Body of pancreas (tissue), 4 donors: ENCODE measurements at regions not wholly inside any gene's neighbourhood (a gene's known extent, or its start where the extent isn't known, plus 50 kb on each side); places are given as distances from the start of the nearest gene placed in this dataset.

Experiments used
- ATAC-seq: fragments of 150-250 bp; one replicate; pipeline ENCODE4 v1.9.1; 2016
- DNase-seq, 4 donors: peaks; one replicate each; pipeline ENCODE4 v3.0.0-alpha.2; 2019
- H3K27ac ChIP-seq, 4 donors: fragments of 200-600 bp; sonication (generic); 1 replicate in 3 of 4; 2 replicates in 1 of 4; pipeline versions ENCODE4 v1.5.1 to v1.6.1; 2016 to 2019; ENCODE audit warnings: mild to moderate bottlenecking in 1 of 4, mixed read lengths in 1 of 4, moderate library complexity in 1 of 4
- H3K27me3 ChIP-seq, 2 donors: fragments of 200-600 bp; sonication (generic); one replicate each; pipeline ENCODE4 v1.6.0; 2016; ENCODE audit warnings: mild to moderate bottlenecking in 1 of 2
- H3K36me3 ChIP-seq, 2 donors: fragments of 200-600 bp; sonication (generic); replicated peaks in 1 of 2; 2 replicates each; pipeline ENCODE4 v1.5.1; 2016; ENCODE audit warnings: low read depth in 2 of 2; ENCODE audit not compliant: insufficient read depth in 1 of 2
- H3K4me1 ChIP-seq: fragments of 200-600 bp; sonication (generic); one replicate; pipeline ENCODE4 v1.6.0; 2016
- H3K4me3 ChIP-seq, 2 donors: fragments of 200-600 bp; sonication (generic); 1 replicate in 1 of 2; 2 replicates in 1 of 2; pipeline ENCODE4 v1.5.1; 2016 to 2019
- H3K9me3 ChIP-seq, 3 donors: fragments of 200-600 bp; sonication (generic); 1 replicate in 2 of 3; 2 replicates in 1 of 3; pipeline ENCODE4 v1.5.1; 2016
- CTCF ChIP-seq, 7 experiments: fragments of 450-650 bp in 4 of 7; fragments of 200-600 bp in 3 of 7; sonication (generic) in 3 of 7; IDR thresholded peaks; one replicate each; pipeline ENCODE4 v1.5.1; 2016 to 2019; ENCODE audit warnings: antibody characterized with exemption in 7 of 7
- POLR2A ChIP-seq, 3 donors: fragments of 450-650 bp; IDR thresholded peaks; one replicate each; pipeline ENCODE4 v1.6.1; 2016; ENCODE audit warnings: antibody characterized with exemption in 3 of 3, mild to moderate bottlenecking in 2 of 3
- WGBS, 2 donors: methylation state at CpG; one replicate each; pipeline ENCODE4 v1.1.5; 2017; 5-methylcytosine and 5-hydroxymethylcytosine counted together
- intact Hi-C: fragments of 100-400 bp; cut with DNase I; formaldehyde crosslinking; loops from one replicate; pipeline ENCODE4 v1.15.1; 2023

- ATAC-seq, result no peak
- no peak overlapping the region for H3K27ac ChIP-seq
- WGBS, 2 donors, result 62 to 65% methylated on average over 5 of the region's 5 CpGs
Observed at GRCh38 chr6:90372450-90372849, 75.8 kb upstream of the BACH2 start.

GRCh38 chr6:90370493-90370959 lies 73.9 kb upstream of the BACH2 start:
- TF ChIP-seq CTCF (IDR thresholded peaks at IDR 0.05) (no peak), POLR2A (IDR thresholded peaks at IDR 0.05) (no peak)
- 17 to 24% methylated on average over 1 of the region's 1 CpG for WGBS, 2 donors
- DNase-seq (no peak), ATAC-seq (no peak)
- Histone ChIP-seq H3K4me1 (peaks cover 6% of the 10 kb centered on the region), H3K4me3 (no peak overlapping the region), H3K9me3 (no peaks in the 10 kb centered on the region), H3K27me3 (no peaks in the 10 kb centered on the region), H3K36me3 (no peaks in the 10 kb centered on the region), H3K27ac (no peak overlapping the region)
- intact Hi-C loops, result no loop called here

More at GRCh38 chr6:90372450-90372849, 75.8 kb upstream of the BACH2 start:
- intact Hi-C loops, result no loop called here
- Histone ChIP-seq H3K4me1 (peaks cover 6% of the 10 kb centered on the region), H3K9me3 (no peaks in the 10 kb centered on the region), H3K27me3 (no peaks in the 10 kb centered on the region), H3K36me3 (no peaks in the 10 kb centered on the region), H3K4me3 (no peak overlapping the region)
- no peak for DNase-seq
- TF ChIP-seq CTCF (IDR thresholded peaks at IDR 0.05), result no peak
- TF ChIP-seq POLR2A (IDR thresholded peaks at IDR 0.05), result no peak

DNA sequence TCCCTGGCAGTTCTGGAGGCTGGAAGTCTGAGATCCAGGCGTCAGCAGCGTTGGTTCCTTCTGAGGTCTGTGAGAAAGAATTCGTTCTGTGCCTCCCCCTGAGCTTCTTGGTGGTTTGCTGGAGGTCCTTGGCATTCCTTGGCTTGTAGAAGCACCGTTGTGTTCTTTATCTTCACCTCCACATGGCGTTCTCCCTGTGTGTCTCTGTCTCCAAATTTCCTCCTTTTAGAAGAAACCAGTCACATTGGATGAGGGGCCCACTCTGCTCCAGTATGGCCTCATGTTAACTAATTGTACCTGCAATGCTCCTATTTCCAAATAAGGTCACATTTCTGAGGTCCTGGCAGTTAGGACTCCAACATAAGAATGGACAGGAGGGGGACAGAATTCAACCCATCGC lies 73.0 kb upstream of the BACH2 start:
- no peaks in the 10 kb centered on the region for H3K27me3 ChIP-seq
- WGBS, 2 donors, result 67 to 68% methylated on average over 6 of the region's 6 CpGs
- no peak overlapping the region for H3K4me3 ChIP-seq
- no peak overlapping the region for H3K27ac ChIP-seq
- no peaks in the 10 kb centered on the region for H3K36me3 ChIP-seq
- H3K9me3 ChIP-seq, result no peaks in the 10 kb centered on the region
- peaks cover 6% of the 10 kb centered on the region for H3K4me1 ChIP-seq
- ATAC-seq (no peak), DNase-seq (no peak)
- TF ChIP-seq POLR2A (IDR thresholded peaks at IDR 0.05) (no peak), CTCF (IDR thresholded peaks at IDR 0.05) (no peak)
- intact Hi-C loops, result no loop called here

DNA sequence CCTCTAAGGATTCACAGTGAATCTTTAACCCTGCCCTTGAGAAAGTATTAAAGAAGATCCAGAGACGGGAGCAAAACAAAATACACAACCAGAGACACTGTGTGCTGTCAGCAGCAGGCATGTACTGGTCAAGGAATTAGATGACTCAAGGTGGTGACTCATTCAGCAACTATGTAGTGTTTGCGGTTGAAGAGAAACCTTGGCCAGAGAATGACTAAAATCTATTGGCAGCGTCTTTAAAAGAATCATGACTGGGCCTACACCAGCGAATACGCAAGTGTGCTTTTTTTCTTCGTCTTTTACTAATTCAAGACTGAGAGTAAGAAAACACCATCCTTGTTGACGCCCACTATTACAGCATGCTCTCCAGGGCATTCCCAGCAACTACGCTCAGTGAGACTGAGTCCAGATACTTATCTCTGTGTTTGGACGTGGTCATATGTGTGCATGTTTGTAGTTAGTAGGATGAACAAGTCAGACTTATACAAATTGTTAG lies 72.4 kb upstream of the BACH2 start:
- H3K4me1 ChIP-seq, result peaks cover 6% of the 10 kb centered on the region
- ATAC-seq (peak; percentile 94), DNase-seq (peak; percentile 14 to 66 (median 36))
- intact Hi-C loops, result no loop called here
- no peaks in the 10 kb centered on the region for H3K9me3 ChIP-seq
- TF ChIP-seq POLR2A (IDR thresholded peaks at IDR 0.05), result no peak
- no peak for TF ChIP-seq CTCF (IDR thresholded peaks at IDR 0.05)
- no peak overlapping the region for H3K4me3 ChIP-seq
- no peaks in the 10 kb centered on the region for H3K36me3 ChIP-seq
- 31% methylated on average over 9 of the region's 9 CpGs for WGBS, 2 donors
- no peaks in the 10 kb centered on the region for H3K27me3 ChIP-seq
- H3K27ac ChIP-seq, result peak overlapping the region in 1 of 4 donors; percentile 30

- no peaks in the 10 kb centered on the region for H3K36me3 ChIP-seq
- peak overlapping the region in 1 of 4 donors; percentile 30 for H3K27ac ChIP-seq
- peaks cover 6% of the 10 kb centered on the region for H3K4me1 ChIP-seq
- intact Hi-C loops, result no loop called here
- no peak for TF ChIP-seq CTCF (IDR thresholded peaks at IDR 0.05)
- TF ChIP-seq POLR2A (IDR thresholded peaks at IDR 0.05), result no peak
- H3K27me3 ChIP-seq, result no peaks in the 10 kb centered on the region
- DNase-seq (no peak), ATAC-seq (no peak)
- H3K9me3 ChIP-seq, result no peaks in the 10 kb centered on the region
- no peak overlapping the region for H3K4me3 ChIP-seq
Observed at GRCh38 chr6:90368601-90369000, 72.0 kb upstream of the BACH2 start.
